ENCODE measurements at regions not wholly inside any gene's neighbourhood (a gene's known extent, or its start where the extent isn't known, plus 50 kb on each side); places are given as distances from the start of the nearest gene placed in this dataset.
"Not testable (repeated sequence)": the region's sequence is repeated elsewhere in the genome, so short reads cannot be mapped to it uniquely, and the experiment has no call there.

DNA sequence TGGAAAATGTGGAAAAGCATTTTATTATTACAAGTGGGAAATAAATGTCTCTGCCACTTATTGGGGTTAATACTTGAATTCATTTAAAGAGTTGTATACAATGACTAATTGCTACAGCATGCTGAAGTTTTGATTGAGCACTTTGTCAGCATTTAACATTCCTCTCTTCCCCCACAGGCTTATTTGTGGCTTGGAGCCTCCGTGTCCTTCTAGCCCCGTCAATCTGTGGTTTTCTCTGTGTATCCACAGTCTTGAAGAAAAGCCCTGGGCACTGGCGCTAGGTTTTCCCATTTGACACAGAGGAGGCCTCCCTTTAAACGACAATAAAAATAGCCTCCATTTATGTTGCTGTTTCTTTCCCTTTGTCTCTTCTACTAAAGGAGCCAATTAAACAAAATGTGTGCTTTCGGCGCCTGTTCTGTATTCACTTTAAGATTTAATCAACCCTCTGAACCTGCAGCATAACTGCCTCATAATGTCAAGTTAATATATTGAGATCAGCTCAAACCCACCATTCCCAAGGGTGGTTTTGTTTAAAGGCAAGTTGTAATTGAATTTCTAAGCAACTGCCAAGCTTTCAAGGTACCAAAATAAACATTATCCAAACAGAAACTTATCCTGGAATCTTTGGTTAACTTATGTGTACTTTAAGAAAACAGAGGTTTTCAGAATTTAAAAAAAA lies 92.9 kb upstream of the ADRA1D start:
- DNase-seq, result no peak

DNA sequence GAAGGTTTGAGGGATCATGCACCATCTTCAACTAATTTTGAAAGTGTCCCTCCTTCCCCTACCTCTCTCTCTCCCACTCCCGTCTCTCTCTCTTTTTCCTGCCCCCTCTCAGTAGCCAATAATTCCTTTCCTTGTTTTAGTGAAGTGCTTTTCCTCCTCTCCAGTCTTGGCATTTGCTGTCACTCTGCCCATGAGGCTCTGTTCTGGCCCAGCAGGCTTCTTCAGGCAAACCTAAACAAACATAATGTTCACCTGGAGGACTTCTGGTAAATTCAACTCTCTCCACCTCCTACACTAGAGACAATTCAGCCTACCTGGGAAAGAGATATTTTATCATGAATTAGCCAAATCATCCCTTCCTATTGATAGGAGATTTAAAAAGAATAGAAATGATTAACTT lies 86.6 kb upstream of the ADRA1D start:
- no peak for DNase-seq

DNA sequence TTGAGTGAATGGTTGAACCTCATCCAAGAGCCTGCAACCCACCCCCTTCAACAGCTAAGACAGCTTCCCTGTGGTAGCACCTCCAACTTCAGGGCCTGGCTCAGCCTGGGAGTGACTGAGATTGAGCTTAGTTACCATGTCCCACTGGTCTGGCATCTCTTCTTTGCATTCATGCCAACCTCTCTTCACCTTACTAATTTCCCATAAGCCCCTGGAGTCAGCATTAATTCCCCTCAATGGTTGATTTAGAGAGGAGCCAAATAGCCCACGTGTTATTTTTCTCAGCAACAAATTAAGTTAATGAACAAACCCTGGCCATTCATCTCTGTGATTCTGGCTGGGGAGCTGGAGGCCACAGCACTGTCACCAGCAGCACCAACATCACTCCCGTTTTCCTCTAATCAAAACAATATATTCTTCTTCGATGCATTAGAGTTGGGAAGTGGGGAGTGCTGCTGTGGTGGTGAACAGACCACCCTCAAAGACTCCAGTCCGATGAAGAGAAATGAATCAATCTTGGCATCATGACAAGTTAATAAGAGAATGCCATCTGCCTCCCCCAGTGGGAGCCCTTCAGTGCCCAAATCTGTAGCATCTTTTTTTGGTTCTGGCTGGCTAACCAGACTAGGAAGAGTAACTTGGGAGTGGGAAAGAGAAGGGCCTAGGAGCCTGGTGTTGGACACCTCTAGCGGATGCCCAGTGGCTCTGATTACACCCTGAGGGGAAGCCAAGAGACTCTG lies 83.2 kb upstream of the ADRA1D start:
- no peak for DNase-seq

DNA sequence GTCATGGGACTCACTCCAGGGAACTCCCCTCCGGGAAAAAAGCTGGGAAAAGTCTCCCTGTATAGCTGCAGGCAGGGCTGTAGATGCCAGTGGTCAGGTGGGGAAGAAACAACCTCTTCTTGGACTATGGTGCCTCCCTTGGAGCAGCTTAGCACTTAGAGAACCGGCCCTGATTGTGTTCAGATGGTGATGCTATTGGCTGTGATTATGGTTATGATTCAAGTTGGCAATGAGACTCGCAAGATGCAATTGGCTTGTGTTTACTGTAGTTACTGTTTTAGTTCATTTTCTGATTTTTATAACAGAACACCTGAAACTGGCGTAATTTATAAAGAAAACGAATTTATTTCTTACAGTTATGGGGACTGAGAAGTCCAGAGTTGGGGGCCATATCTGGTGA lies 80.9 kb upstream of the ADRA1D start:
- no peak for DNase-seq

DNA sequence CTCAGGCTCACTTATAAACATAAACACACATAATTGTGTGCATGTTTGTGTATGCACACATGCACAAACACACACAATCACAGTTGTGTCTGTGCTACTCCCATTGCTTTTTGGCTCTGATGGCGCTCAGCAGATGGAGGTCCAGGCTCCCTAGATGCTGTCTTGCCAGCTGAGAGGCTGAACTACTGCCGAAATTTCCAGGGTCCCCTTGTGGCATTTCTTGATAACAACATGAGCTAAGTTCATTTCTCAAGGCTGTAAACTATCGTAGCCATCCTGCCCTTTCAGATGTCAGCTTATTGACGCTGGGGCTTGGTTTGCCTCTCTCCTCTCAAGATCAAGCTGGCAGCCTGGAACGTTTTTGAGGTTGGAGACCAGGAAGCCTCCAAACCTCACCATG lies 80.1 kb upstream of the ADRA1D start:
- DNase-seq, result no peak

DNA sequence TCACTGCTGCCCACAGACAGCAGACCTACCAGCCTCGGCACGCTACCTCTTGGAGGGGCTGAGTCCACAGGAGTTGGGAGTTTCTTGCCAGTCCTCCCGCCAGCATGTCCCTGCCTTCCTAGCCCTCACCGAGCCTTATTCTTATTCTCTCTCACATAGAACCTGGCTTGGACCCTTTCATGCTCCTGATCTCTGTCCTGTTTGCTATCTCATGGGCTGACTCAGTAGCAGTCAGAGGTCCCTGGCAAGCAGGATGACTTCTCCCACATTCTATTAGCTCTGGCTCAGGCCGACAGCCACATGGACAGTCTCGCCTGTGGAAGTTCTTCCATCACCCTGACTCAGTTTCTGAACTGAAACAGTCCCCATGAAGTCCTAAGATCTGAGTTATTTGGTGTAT lies 79.5 kb upstream of the ADRA1D start:
- no peak for DNase-seq

DNA sequence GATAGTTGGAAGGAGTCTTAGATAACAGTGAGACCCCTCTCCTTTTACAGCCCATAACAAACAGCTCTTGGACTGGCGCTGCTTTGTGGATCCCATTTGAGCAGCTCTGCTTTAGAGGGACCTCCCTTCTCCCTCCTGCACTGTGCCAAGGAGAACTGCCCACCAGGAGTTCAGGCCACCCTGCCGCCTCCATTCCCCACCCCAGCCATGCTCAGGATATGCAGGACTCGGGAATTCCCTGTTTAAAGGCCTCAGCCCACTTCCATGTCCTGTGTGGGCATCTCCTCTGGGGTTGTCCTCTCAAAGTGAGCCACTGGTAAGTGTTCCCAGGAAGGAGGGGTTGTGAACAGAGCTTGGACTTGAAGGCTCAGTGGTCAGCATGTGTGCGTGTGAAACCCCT lies 78.9 kb upstream of the ADRA1D start:
- no peak for DNase-seq

DNA sequence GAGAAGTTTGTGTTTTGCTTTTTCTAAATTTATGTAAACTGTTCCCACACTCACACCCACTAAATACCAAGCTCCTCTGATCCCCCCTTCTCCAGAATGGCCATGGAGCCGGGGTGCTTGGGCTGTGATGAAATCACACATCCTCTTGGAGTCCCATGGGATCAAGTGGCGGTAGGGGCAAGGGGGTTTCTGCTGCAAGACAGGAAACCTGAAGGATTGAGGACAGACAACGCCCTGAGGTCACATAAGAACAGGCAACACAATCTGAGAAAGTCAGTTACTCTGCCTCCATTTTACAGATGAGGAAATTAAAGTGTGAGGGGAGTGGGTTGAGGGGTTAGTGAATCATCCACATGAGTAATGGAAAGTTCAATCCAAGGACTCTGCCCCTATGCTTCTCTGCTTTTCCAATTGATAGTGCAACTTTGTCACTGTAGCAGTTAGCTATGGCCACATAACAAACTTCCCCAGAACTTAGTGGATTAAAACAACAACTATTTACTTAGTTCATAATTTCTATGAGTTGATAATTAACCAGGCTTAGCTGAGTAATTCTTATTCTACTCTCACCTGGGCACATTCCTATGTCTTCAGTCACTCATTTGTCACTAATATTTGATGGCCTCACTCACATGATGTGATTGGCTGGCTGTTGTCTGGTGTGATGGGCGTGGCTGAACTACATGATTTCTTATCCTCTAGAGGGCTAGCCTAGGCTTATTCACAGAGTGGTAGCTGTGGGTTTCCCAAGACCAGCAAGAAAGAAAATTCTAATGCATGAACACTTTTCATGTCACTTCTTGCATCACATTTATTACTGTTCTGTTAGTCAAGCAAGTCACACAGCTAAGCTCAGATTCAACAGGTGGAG lies 77.3 kb upstream of the ADRA1D start:
- DNase-seq, result no peak

DNA sequence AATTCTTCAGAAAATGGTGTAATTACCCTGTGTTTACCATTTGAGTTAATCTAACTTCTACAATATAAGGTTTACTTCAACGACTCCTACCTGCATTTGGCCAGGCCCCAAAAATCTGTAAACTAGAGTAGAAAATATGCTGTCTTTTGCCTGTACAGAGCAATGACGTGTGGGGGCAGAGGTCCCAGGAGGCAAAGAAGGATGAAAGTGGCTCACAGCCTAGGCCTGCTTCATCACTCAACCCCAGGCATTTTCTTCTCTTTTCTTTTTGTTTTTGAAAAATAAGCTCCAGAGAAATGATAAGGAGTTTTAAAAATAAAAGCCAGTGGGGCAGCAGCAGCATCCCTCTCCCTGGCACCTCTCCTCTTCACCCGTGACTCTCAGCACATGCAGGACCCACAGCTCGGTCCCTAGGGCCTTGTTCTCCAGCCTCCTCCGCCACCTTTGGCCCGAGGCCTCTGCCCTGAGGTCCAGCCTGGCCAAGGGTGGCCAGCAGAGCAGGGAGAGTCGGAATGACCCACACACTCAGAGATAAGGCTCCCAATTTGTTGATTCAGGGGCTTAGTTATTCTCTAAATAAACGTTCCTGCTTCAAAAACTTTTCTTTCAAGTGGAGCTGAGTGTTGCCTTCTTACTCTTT lies 76.6 kb upstream of the ADRA1D start:
- no peak for DNase-seq

DNA sequence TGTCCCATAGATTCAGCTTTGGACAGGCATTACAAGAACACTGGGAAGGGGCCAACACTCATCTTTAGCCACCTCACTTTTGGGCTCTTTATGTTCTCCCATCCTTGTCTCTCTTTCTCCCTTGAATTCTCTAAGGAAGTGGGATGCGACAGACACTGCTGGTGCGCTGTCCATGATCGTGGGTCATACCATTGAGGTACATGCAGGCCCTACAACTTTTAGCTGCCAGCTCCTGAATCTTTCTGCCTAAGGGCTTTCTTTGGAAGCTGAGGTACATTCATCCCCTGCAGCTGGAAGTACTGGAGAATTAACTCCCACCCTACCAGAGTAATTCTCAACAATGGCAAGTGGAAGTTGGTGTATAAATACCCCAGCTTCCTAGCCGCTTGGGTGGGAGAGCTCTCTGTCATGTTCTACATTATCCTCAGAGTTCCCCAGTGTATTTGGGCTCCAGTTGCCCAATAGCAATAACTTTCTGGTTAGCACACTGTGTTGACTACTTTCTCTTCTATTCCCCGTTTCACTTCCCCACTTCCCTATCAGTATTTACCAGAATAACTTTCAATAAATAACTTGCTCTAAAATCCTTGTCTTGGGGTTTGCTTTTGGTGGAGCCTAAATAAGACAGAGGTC lies 75.6 kb upstream of the ADRA1D start:
- no peak for DNase-seq

DNA sequence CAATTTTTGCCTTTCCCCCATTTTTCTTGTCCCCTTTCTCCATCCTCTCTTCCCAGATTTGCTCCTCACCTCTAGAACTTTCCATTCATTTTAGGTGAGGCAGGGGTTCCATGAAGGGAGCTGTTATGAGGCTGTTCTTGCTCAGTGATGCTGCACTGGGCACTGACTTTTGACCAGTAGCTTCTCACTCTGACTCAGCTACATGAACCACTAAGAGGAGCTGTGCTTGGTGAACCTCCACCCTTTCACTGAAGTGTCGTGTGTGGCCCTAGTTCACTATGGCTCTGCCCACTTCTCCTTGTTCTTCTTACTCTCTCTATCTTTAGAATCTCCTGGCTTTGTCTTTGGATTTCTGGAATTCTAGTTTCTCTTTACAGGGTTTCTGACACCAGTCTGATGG lies 73.4 kb upstream of the ADRA1D start:
- DNase-seq, result no peak

DNA sequence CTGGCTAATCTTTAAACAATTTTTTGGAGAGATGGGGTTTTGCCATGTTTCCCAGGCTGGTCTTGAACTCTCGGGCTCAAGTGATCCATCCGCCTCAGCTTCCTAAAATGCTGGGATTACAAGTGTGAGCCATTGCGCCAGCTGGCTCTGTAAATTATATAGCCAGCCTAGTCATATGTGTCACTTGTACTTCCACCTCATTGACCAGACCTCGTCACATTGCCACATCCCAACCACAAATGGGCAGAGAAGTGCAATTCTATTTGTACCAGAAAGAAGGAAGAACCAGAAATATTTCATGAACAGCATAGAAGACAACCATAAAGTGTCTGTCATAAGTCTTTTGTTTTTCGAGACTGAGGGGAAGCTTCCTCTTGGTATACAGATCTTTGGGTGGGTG lies 71.2 kb upstream of the ADRA1D start:
- DNase-seq, result no peak

DNA sequence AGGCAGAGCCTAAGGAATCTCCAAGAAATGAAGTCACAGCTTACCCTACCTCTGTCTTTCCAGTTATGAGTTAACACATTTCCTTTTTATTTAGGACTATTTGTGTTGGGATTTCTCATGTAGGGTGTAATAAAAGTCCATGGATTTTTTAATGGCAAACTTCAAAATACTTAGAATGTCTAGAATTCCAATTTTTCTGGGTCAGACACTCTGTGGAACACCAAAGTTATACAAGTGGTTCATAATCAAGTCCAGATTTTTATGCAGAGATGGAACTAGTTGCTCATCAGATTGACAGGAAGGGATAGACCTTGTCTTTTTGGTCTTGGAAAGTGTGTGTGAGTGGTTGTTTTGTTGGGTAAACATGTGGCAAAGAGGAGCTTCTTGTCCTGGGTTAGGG lies 69.8 kb upstream of the ADRA1D start:
- no peak for DNase-seq

DNA sequence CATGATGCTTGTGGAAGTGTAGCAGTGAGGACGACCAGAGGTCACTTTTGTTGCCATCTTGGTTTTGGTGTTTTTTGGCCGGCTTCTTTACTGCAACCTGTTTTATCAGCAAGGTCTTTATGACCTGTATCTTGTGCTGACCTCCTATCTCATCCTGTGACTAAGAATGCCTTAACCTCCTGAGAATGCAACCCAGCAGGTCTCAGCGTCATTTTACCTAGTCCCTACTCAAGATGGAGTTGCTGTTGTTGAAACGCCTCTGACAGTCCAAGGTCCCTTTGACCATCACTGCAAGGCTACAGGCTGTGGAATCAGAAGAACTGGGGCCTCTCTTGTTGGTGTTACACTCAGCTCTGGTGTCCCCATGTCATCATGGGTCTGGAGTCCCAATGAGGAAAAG lies 61.5 kb upstream of the ADRA1D start:
- DNase-seq, result not testable (repeated sequence)

DNA sequence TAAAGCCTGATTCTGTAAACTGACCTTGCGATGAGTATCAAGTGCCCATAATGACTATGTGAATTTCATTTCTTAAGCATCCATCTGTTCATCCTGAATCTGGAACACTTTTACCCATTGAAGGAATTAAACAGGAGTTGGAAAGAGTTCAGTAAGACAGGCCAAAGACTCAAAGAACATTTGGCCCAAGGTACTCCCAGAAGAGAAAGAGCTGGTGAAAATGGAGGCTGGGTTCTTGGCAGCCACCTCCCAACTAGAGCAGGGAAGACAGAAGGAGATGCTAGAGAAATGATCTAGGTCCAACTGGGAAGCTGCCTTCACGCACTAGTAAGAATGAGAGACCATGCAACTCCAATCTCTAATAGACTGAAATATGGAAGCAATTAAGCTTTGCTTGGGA lies 57.1 kb upstream of the ADRA1D start:
- DNase-seq, result no peak

DNA sequence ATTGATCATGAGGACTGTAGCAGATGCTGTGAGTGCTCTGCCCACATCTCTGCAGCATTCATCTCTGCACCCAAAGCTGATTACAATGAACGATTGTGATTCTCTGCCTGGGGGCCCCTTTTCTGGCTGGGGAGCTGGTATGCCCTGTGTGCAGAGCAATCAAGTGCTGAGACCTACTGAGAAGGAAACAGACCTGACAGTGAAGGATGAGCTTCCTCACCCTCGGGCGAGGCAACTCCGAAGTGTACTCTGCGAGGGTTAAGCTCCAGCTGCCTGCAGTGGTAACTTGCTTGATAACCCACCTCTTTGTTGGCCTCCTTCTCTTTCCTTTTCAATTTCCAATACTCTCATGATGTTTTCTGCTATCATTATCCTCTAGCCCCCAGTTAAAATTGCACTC lies 56.0 kb upstream of the ADRA1D start:
- DNase-seq, result no peak

DNA sequence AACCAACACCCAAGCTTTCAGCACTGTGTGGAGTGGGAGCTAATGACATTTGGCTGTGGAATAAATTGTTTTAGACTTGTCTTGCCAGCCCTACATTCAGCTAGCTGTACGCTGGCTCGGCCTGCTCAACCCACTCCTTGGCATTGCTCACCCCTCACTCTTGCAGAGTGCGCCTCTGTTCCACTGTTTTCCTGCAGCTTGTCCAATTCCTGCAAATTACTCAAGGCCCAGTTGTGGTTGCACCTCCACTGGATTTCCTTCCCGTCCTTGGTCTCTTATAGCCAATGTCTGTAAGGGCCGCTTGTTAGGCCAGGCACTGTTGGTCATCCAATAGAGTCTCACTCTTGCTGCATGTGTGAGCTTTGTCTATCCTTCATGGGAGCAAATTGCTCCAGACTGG lies 55.5 kb upstream of the ADRA1D start:
- no peak for DNase-seq

DNA sequence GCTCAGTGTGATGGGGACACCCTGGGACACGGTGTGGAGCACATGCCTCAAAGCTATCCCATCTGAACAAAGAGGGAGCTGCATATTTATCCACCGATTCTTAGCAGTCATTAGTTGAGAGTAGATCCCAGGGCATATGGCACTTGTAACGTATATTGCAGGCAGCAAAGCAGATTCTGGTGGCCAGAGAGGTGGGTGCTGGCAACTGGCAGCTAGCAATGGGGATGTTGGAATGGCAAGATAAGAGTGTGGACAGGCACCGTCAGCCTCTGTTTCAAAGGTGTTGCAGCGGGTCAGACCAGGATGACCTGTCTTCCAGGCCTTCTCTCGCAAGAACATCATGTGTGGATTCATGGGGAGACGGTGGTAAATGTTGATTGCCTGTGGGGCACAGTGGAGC lies 54.0 kb upstream of the ADRA1D start:
- no peak for DNase-seq

DNA sequence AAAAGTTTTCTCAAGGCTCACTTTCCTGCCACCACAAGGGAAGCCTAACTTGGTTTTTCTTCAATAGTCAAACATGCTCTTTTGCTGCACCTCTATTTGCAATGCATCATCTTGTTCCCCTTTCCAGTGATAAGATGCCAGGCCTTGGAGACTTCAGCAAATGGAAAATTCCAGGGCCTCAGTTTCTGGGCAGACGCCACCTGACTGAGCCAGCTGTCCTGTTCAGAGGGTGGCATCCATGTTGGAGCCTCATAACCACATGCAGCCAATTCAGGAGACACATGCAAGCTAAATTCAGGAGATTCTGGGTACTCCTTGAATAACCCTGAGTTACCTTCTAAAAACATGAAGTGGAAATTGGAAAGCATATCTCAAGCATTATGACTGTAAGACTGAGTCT lies 51.8 kb upstream of the ADRA1D start:
- peak; percentile 8 for DNase-seq

DNA sequence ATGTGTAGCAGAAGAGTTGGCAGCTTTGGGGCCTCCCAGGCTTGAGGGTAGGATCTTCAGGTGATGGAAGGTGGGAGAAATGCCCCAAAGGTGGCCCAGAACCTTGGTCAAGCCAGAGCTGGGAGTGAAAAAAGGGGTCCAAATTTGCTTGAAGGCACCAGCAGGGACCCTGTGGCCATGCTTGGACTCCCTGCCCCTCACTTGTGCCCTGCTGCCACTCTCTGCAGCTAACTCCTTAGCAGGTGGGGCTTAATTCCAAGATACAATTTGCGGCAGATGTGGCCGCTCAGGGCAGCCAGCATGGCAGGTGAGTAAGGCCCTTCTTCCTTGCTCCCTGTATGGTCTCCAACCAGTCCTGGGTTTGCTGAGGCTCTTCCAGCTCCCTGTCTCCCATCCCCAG lies 51.3 kb upstream of the ADRA1D start:
- no peak for DNase-seq

DNA sequence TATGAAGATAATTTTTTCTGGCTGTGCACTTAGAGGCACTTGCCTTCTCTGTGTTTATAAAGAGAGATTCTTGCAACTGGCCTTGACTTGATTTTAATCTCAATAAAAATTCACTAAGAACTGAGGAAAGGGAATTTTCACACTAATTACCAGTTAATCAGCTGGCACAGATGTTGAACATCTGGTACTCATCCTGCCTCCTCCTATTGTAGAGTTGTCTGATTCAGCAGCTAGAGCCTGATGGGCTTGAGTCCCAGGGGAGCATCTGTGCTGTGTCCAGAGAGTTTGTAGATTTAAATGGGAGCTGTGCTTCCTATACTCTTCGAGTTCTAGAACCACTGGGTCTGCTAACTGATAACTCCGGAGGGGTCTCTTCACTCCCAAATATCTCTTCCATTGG lies 50.7 kb upstream of the ADRA1D start:
- no peak for DNase-seq

DNA sequence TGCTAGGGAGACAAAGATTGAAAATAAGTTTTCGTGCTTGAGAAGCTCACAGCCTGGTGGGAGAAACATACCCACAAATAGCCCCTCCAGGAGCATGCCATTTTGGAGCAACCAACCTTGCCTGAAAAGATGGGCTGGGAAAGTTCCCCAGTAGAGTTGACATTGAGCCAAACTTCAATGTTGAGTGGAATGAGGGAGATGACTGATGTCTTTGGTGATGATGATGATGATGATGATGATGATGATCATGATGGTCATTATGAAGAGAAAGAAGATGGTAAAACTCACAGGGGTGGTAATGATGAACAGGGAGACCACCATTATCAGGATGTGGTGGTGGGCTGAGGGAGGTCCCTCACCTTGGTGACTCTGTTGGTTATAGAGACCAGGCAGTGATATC lies 50.1 kb upstream of the ADRA1D start:
- no peak for DNase-seq
